Activated CD4-positive, alpha-beta memory T cell treated with anti-CD3 and anti-CD28 coated beads, Interleukin-2, amount 10 ng/mL, durations not matched to agents 7 days and 5 days (primary cell): ENCODE measurements at regions not wholly inside any gene's neighbourhood (a gene's known extent, or its start where the extent isn't known, plus 50 kb on each side); places are given as distances from the start of the nearest gene placed in this dataset.

Experiments
- CTCF ChIA-PET: fragments of 350-600 bp; sonication (Branson Sonifier 250); formaldehyde crosslinking; loops from one replicate; lab custom pipeline; 2021; ENCODE audit warnings: antibody characterized with exemption, inconsistent platforms; lab: Charles Lee
- POLR2A ChIA-PET: fragments of 350-600 bp; sonication (Branson Sonifier 250); formaldehyde crosslinking; loops from one replicate; lab custom pipeline; 2021; ENCODE audit warnings: antibody characterized with exemption; lab: Charles Lee
- DNase-seq: peaks from one replicate; pipeline ENCODE4 v3.0.0-alpha.2; 2020
- H3K27ac Mint-ChIP-seq: one replicate; pipeline ENCODE4 v1.8.0; 2021; ENCODE audit warnings: mild to moderate bottlenecking, mixed read lengths
- H3K27me3 Mint-ChIP-seq: one replicate; pipeline ENCODE4 v1.8.0; 2021; ENCODE audit warnings: mixed read lengths
- H3K36me3 Mint-ChIP-seq: one replicate; pipeline ENCODE4 v1.8.0; 2021; ENCODE audit warnings: low read depth, mixed read lengths
- H3K4me1 Mint-ChIP-seq: one replicate; pipeline ENCODE4 v1.8.0; 2021; ENCODE audit warnings: mixed read lengths
- H3K4me3 Mint-ChIP-seq: one replicate; pipeline ENCODE4 v1.8.0; 2021; ENCODE audit warnings: mild to moderate bottlenecking, mixed read lengths
- H3K9me3 Mint-ChIP-seq: one replicate; pipeline ENCODE4 v1.8.0; 2021; ENCODE audit warnings: mixed read lengths

- peaks cover 4% of the 10 kb centered on the region for H3K4me1 Mint-ChIP-seq
- no peak overlapping the region for H3K27ac Mint-ChIP-seq
- H3K36me3 Mint-ChIP-seq, result no peaks in the 10 kb centered on the region
- H3K27me3 Mint-ChIP-seq, result peaks cover 47% of the 10 kb centered on the region
- CTCF ChIA-PET, result no interaction called here
- H3K9me3 Mint-ChIP-seq, result no peaks in the 10 kb centered on the region
- no peak overlapping the region for H3K4me3 Mint-ChIP-seq
- DNase-seq, result no peak
- POLR2A ChIA-PET, result no interaction called here
Measured at GRCh38 chr14:54216827-54217226, 180.0 kb upstream of the CDKN3 start.

- Mint-ChIP-seq H3K36me3 (no peaks in the 10 kb centered on the region), H3K27ac (no peak overlapping the region), H3K27me3 (peaks cover 65% of the 10 kb centered on the region), H3K4me1 (peaks cover 4% of the 10 kb centered on the region), H3K4me3 (no peak overlapping the region), H3K9me3 (no peaks in the 10 kb centered on the region)
- no peak for DNase-seq
- ChIA-PET CTCF (interaction anchor here (1.0 kb wide), 2 partner anchors 44 to 158 kb away, joined by 3 read pairs; no protein-coding TSS in a partner anchor), POLR2A (no interaction called here)
Measured at GRCh38 chr14:54219261-54220070, 177.3 kb upstream of the CDKN3 start.

- DNase-seq, result no peak
- peaks cover 65% of the 10 kb centered on the region for H3K27me3 Mint-ChIP-seq
- CTCF ChIA-PET, result interaction anchor here (0.6 kb wide), 1 partner anchor 9 kb away, joined by 3 read pairs; no protein-coding TSS in a partner anchor
- no peaks in the 10 kb centered on the region for H3K36me3 Mint-ChIP-seq
- POLR2A ChIA-PET, result no interaction called here
- H3K27ac Mint-ChIP-seq, result no peak overlapping the region
- no peak overlapping the region for H3K4me3 Mint-ChIP-seq
- peaks cover 4% of the 10 kb centered on the region for H3K4me1 Mint-ChIP-seq
- H3K9me3 Mint-ChIP-seq, result no peaks in the 10 kb centered on the region
Measured at GRCh38 chr14:54220071-54220703, 176.6 kb upstream of the CDKN3 start.

- Mint-ChIP-seq H3K36me3 (no peaks in the 10 kb centered on the region), H3K4me3 (no peak overlapping the region), H3K27ac (no peak overlapping the region), H3K4me1 (peaks cover 4% of the 10 kb centered on the region), H3K9me3 (no peaks in the 10 kb centered on the region), H3K27me3 (peaks cover 68% of the 10 kb centered on the region)
- ChIA-PET POLR2A (no interaction called here), CTCF (interaction anchor here (0.6 kb wide), 1 partner anchor 9 kb away, joined by 3 read pairs; no protein-coding TSS in a partner anchor)
- no peak for DNase-seq
Measured at GRCh38 chr14:54220704-54221431, 175.9 kb upstream of the CDKN3 start.

GRCh38 chr14:54221432-54221803 is 175.4 kb upstream of the CDKN3 start:
- ChIA-PET POLR2A (no interaction called here), CTCF (no interaction called here)
- Mint-ChIP-seq H3K4me3 (no peak overlapping the region), H3K27me3 (peaks cover 68% of the 10 kb centered on the region), H3K4me1 (peaks cover 4% of the 10 kb centered on the region), H3K36me3 (no peaks in the 10 kb centered on the region), H3K27ac (no peak overlapping the region), H3K9me3 (no peaks in the 10 kb centered on the region)
- no peak for DNase-seq

GRCh38 chr14:54221971-54222370 is 174.8 kb upstream of the CDKN3 start:
- CTCF ChIA-PET, result no interaction called here
- Mint-ChIP-seq H3K36me3 (no peaks in the 10 kb centered on the region), H3K27ac (no peak overlapping the region), H3K4me1 (peaks cover 4% of the 10 kb centered on the region), H3K27me3 (peaks cover 65% of the 10 kb centered on the region), H3K4me3 (no peak overlapping the region), H3K9me3 (no peaks in the 10 kb centered on the region)
- no peak for DNase-seq
- POLR2A ChIA-PET, result no interaction called here

GRCh38 chr14:54223831-54224402 is 172.9 kb upstream of the CDKN3 start:
- Mint-ChIP-seq H3K27ac (no peak overlapping the region), H3K4me1 (peaks cover 4% of the 10 kb centered on the region), H3K9me3 (no peaks in the 10 kb centered on the region), H3K27me3 (peaks cover 52% of the 10 kb centered on the region), H3K36me3 (no peaks in the 10 kb centered on the region), H3K4me3 (no peak overlapping the region)
- ChIA-PET CTCF (no interaction called here), POLR2A (no interaction called here)
- DNase-seq, result no peak

GRCh38 chr14:54225457-54226060 is 171.2 kb upstream of the CDKN3 start:
- no peak overlapping the region for H3K27ac Mint-ChIP-seq
- H3K4me1 Mint-ChIP-seq, result no peaks in the 10 kb centered on the region
- peaks cover 42% of the 10 kb centered on the region for H3K27me3 Mint-ChIP-seq
- no peaks in the 10 kb centered on the region for H3K36me3 Mint-ChIP-seq
- ChIA-PET POLR2A (no interaction called here), CTCF (no interaction called here)
- no peak overlapping the region for H3K4me3 Mint-ChIP-seq
- no peaks in the 10 kb centered on the region for H3K9me3 Mint-ChIP-seq
- no peak for DNase-seq

GRCh38 chr14:54226103-54226502 is 170.7 kb upstream of the CDKN3 start:
- POLR2A ChIA-PET, result no interaction called here
- H3K27me3 Mint-ChIP-seq, result peaks cover 39% of the 10 kb centered on the region

GRCh38 chr14:54226558-54226957 is 170.2 kb upstream of the CDKN3 start:
- no peak for DNase-seq
- peaks cover 34% of the 10 kb centered on the region for H3K27me3 Mint-ChIP-seq
- no peak overlapping the region for H3K4me3 Mint-ChIP-seq
- no peaks in the 10 kb centered on the region for H3K4me1 Mint-ChIP-seq
- H3K27ac Mint-ChIP-seq, result no peak overlapping the region
- H3K9me3 Mint-ChIP-seq, result no peaks in the 10 kb centered on the region
- no peaks in the 10 kb centered on the region for H3K36me3 Mint-ChIP-seq
- ChIA-PET CTCF (no interaction called here), POLR2A (no interaction called here)

More at GRCh38 chr14:54226103-54226502, 170.7 kb upstream of the CDKN3 start:
- Mint-ChIP-seq H3K9me3 (no peaks in the 10 kb centered on the region), H3K36me3 (no peaks in the 10 kb centered on the region), H3K27ac (no peak overlapping the region), H3K4me3 (no peak overlapping the region), H3K4me1 (no peaks in the 10 kb centered on the region)
- CTCF ChIA-PET, result no interaction called here
- DNase-seq, result no peak

- no peaks in the 10 kb centered on the region for H3K9me3 Mint-ChIP-seq
- H3K27ac Mint-ChIP-seq, result no peak overlapping the region
- ChIA-PET POLR2A (no interaction called here), CTCF (interaction anchor here (0.6 kb wide), 1 partner anchor 9 kb away, joined by 3 read pairs; no protein-coding TSS in a partner anchor)
- peaks cover 15% of the 10 kb centered on the region for H3K27me3 Mint-ChIP-seq
- no peaks in the 10 kb centered on the region for H3K4me1 Mint-ChIP-seq
- no peak for DNase-seq
- H3K36me3 Mint-ChIP-seq, result no peaks in the 10 kb centered on the region
- no peak overlapping the region for H3K4me3 Mint-ChIP-seq
Measured at GRCh38 chr14:54229136-54229535, 167.7 kb upstream of the CDKN3 start.

GRCh38 chr14:54230645-54231044 is 166.2 kb upstream of the CDKN3 start:
- DNase-seq, result no peak
- Mint-ChIP-seq H3K4me1 (no peaks in the 10 kb centered on the region), H3K9me3 (no peaks in the 10 kb centered on the region), H3K27me3 (peaks cover 10% of the 10 kb centered on the region), H3K4me3 (no peak overlapping the region), H3K27ac (no peak overlapping the region), H3K36me3 (no peaks in the 10 kb centered on the region)
- CTCF ChIA-PET, result interaction anchor here (0.7 kb wide), 1 partner anchor 22 kb away, joined by 3 read pairs; no protein-coding TSS in a partner anchor
- POLR2A ChIA-PET, result no interaction called here
